SK-N-SH treated with all-trans-retinoic acid at 6 μM for 48 hours (cell line): ENCODE measurements at regions not wholly inside any gene's neighbourhood (a gene's known extent, or its start where the extent isn't known, plus 50 kb on each side); places are given as distances from the start of the nearest gene placed in this dataset.
"Not testable (repeated sequence)": the region's sequence is repeated elsewhere in the genome, so short reads cannot be mapped to it uniquely, and the experiment has no call there.

ENCODE experiments used
- ATAC-seq: fragments of 200-7000 bp; cut with Tn5 transposase; 3 replicates; pipeline ENCODE4 v1.9.1; 2020; ENCODE audit warnings: mild to moderate bottlenecking, moderate library complexity
- ARNTL ChIP-seq: fragments of 450-650 bp; formaldehyde crosslinking; IDR thresholded peaks from 2 replicates; pipeline ENCODE4 v1.5.0; 2020; ENCODE audit warnings: low read depth, mild to moderate bottlenecking, moderate library complexity, borderline replicate concordance
- BACH2 ChIP-seq: fragments of 250-450 bp; sonication (Bioruptor Pico); IDR thresholded peaks from 2 replicates; pipeline ENCODE4 v1.9.0; 2021; ENCODE audit warnings: mild to moderate bottlenecking, borderline replicate concordance
- CREB5 ChIP-seq: fragments of 250-450 bp; sonication (Bioruptor Pico); IDR thresholded peaks from 2 replicates; pipeline ENCODE4 v1.5.1; 2020; ENCODE audit warnings: low read depth, mild to moderate bottlenecking, moderate library complexity
- CSDC2 ChIP-seq: fragments of 250-450 bp; sonication (Bioruptor Pico); IDR thresholded peaks from 2 replicates; pipeline ENCODE4 v1.5.0; 2020; ENCODE audit warnings: mild to moderate bottlenecking, moderate library complexity
- ESRRG ChIP-seq: fragments of 250-450 bp; sonication (Bioruptor Pico); IDR thresholded peaks from 2 replicates; pipeline ENCODE4 v1.6.1; 2021; ENCODE audit warnings: mild to moderate bottlenecking
- GLIS3 ChIP-seq: fragments of 250-450 bp; sonication (Bioruptor Pico); IDR thresholded peaks from 2 replicates; pipeline ENCODE4 v1.5.0; 2020; ENCODE audit warnings: mild to moderate bottlenecking, moderate library complexity
- OSR1 ChIP-seq: fragments of 250-450 bp; sonication (Bioruptor Pico); IDR thresholded peaks from 2 replicates; pipeline ENCODE4 v1.8.0; 2022; ENCODE audit warnings: moderate library complexity, mild to moderate bottlenecking, inconsistent platforms
- PATZ1 ChIP-seq: fragments of 250-450 bp; sonication (Bioruptor Pico); IDR thresholded peaks from 2 replicates; pipeline ENCODE4 v1.8.0; 2020; ENCODE audit warnings: mild to moderate bottlenecking, moderate library complexity, borderline replicate concordance
- POU6F1 ChIP-seq: fragments of 250-450 bp; sonication (Bioruptor Pico); IDR thresholded peaks from 2 replicates; pipeline ENCODE4 v1.8.0; 2021; ENCODE audit warnings: low read depth, mild to moderate bottlenecking, moderate library complexity, borderline replicate concordance
- PPARA ChIP-seq: fragments of 250-450 bp; sonication (Bioruptor Pico); IDR thresholded peaks from 2 replicates; pipeline ENCODE4 v1.5.0; 2020; ENCODE audit warnings: mild to moderate bottlenecking, borderline replicate concordance
- RARB ChIP-seq: fragments of 250-450 bp; sonication (Bioruptor Pico); IDR thresholded peaks from 2 replicates; pipeline ENCODE4 v1.8.0; 2021; ENCODE audit warnings: mild to moderate bottlenecking, moderate library complexity
- SNAI2 ChIP-seq: fragments of 250-450 bp; sonication (Bioruptor Pico); IDR thresholded peaks from 2 replicates; pipeline ENCODE4 v1.5.0; 2020; ENCODE audit warnings: mild to moderate bottlenecking, moderate library complexity
- TCF4 ChIP-seq: fragments of 250-450 bp; sonication (Bioruptor Pico); IDR thresholded peaks from 2 replicates; pipeline ENCODE4 v1.8.0; 2021; ENCODE audit warnings: mild to moderate bottlenecking, moderate library complexity, borderline replicate concordance
- TOX ChIP-seq: fragments of 250-450 bp; sonication (Bioruptor Pico); IDR thresholded peaks from 2 replicates; pipeline ENCODE4 v1.8.0; 2021; ENCODE audit warnings: mild to moderate bottlenecking, moderate library complexity, borderline replicate concordance
- TSHZ2 ChIP-seq: fragments of 250-450 bp; sonication (Bioruptor Pico); IDR thresholded peaks from 2 replicates; pipeline ENCODE4 v1.5.0; 2020; ENCODE audit warnings: mild to moderate bottlenecking, moderate library complexity
- ZC3H10 ChIP-seq: fragments of 250-450 bp; sonication (Bioruptor Pico); IDR thresholded peaks from 2 replicates; pipeline ENCODE4 v1.5.1; 2021; ENCODE audit warnings: mild to moderate bottlenecking, moderate library complexity
- ZFP3 ChIP-seq: fragments of 250-450 bp; sonication (Bioruptor Pico); IDR thresholded peaks from 2 replicates; pipeline ENCODE4 v1.5.0; 2020; ENCODE audit warnings: mild to moderate bottlenecking, moderate library complexity
- ZFP30 ChIP-seq: fragments of 450-650 bp; formaldehyde crosslinking; IDR thresholded peaks from 2 replicates; pipeline ENCODE4 v1.5.0; 2022; ENCODE audit warnings: mild to moderate bottlenecking, moderate library complexity
- ZNF70 ChIP-seq: fragments of 450-650 bp; formaldehyde crosslinking; IDR thresholded peaks from 2 replicates; pipeline ENCODE4 v1.5.0; 2020; ENCODE audit warnings: mild to moderate bottlenecking, moderate library complexity
- ZNF8 ChIP-seq: fragments of 450-650 bp; formaldehyde crosslinking; IDR thresholded peaks from 2 replicates; pipeline ENCODE4 v1.5.0; 2020; ENCODE audit warnings: mild to moderate bottlenecking, moderate library complexity

- ATAC-seq = no peak
- TF ChIP-seq TCF4 (CRISPR knock-in tag) = no peak
- TF ChIP-seq CREB5 = no peak
- TF ChIP-seq OSR1 (CRISPR knock-in tag) = no peak
- no peak for TF ChIP-seq ZFP30 (CRISPR knock-in tag)
- no peak for TF ChIP-seq GLIS3 (CRISPR knock-in tag)
- TF ChIP-seq ARNTL (CRISPR knock-in tag) = no peak
- TF ChIP-seq PPARA = no peak
Observed at GRCh38 chr3:187858041-187858440, 112.8 kb upstream of the BCL6 start.

GRCh38 chr3:187858711-187859110 lies 113.4 kb upstream of the BCL6 start:
- ATAC-seq = no peak

GRCh38 chr3:187862701-187863277 lies 117.5 kb upstream of the BCL6 start:
- not testable (repeated sequence) for ATAC-seq

More at GRCh38 chr3:187858711-187859110, 113.4 kb upstream of the BCL6 start:
- TF ChIP-seq ESRRG (no peak), BACH2 (CRISPR knock-in tag) (no peak), OSR1 (CRISPR knock-in tag) (no peak), TSHZ2 (no peak), POU6F1 (CRISPR knock-in tag) (no peak), PPARA (no peak), ZNF70 (no peak), ZNF8 (CRISPR knock-in tag) (no peak), CSDC2 (no peak), CREB5 (no peak), ZFP30 (CRISPR knock-in tag) (no peak)

GRCh38 chr3:187870360-187871203 lies 125.3 kb upstream of the BCL6 start:
- ATAC-seq = no peak
- TF ChIP-seq SNAI2 (CRISPR knock-in tag) (no peak), ZFP30 (CRISPR knock-in tag) (no peak), ZFP3 (CRISPR knock-in tag) (no peak), RARB (no peak), PPARA (no peak), TSHZ2 (no peak), ZC3H10 (CRISPR knock-in tag) (no peak), ESRRG (no peak), BACH2 (CRISPR knock-in tag) (no peak), TCF4 (CRISPR knock-in tag) (no peak), ARNTL (CRISPR knock-in tag) (no peak), ZNF8 (CRISPR knock-in tag) (no peak), GLIS3 (CRISPR knock-in tag) (no peak), ZNF70 (no peak), PATZ1 (CRISPR knock-in tag) (no peak), TOX (CRISPR knock-in tag) (no peak), CSDC2 (no peak)
- TF ChIP-seq, all 23 proteins: peak for 0
